ENCODE measurements at regions not wholly inside any gene's neighbourhood (a gene's known extent, or its start where the extent isn't known, plus 50 kb on each side); places are given as distances from the start of the nearest gene placed in this dataset.
A peak's percentile ranks its signal among the peaks of the same experiment; 100 is the strongest.

DNA sequence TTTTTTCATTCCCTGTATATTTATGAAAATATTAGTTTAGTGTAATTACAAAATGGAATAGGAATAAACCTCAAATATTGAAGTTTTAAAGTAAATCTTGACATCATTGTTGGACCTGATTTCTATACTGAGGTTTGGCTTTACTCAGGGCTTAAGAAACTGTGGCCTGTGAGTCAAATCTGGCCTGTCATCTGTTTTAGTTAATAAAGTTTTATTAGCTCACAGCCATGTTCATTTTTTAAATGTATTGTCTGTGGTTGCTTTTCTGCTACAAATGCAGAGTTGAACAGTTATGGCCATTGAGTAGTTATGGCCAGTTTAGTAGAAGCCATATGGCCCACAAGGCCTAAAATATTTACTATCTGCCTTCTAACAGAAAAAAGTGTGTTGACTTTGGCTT lies 80.7 kb downstream of the DIPK2A start:
- TF ChIP-seq, protein P1, sequence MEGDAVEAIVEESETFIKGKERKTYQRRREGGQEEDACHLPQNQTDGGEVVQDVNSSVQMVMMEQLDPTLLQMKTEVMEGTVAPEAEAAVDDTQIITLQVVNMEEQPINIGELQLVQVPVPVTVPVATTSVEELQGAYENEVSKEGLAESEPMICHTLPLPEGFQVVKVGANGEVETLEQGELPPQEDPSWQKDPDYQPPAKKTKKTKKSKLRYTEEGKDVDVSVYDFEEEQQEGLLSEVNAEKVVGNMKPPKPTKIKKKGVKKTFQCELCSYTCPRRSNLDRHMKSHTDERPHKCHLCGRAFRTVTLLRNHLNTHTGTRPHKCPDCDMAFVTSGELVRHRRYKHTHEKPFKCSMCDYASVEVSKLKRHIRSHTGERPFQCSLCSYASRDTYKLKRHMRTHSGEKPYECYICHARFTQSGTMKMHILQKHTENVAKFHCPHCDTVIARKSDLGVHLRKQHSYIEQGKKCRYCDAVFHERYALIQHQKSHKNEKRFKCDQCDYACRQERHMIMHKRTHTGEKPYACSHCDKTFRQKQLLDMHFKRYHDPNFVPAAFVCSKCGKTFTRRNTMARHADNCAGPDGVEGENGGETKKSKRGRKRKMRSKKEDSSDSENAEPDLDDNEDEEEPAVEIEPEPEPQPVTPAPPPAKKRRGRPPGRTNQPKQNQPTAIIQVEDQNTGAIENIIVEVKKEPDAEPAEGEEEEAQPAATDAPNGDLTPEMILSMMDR (IDR thresholded peaks at IDR 0.05; ENCODE audit: insufficient read depth, low read length): no peak
- DNase-seq (ENCODE audit: low read depth): peak; percentile 80
- H3K4me3 ChIP-seq (ENCODE audit: low read depth, low read length): no peak overlapping the region

DNA sequence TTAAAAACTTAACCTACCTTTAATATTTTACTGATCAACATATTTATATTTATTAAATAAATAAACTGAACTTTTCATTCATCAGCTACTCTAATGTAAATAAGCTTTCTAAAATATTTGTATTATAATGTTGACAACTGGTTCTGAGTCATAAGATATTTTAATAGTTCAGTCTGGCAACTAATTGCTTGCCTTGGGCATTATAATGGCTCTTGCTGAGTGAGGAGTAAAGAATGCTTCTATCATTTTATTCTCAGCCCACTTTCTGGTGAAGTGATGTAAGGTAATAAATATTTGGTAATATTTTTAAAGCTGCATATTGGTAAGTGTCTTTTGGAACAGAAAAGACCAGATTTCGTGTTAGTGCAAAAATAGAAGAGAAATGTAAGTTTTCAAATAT lies 81.5 kb downstream of the DIPK2A start:
- H3K4me3 ChIP-seq (ENCODE audit: low read depth, low read length): no peak overlapping the region
- TF ChIP-seq, protein P1 (IDR thresholded peaks at IDR 0.05; ENCODE audit: insufficient read depth, low read length): no peak

DNA sequence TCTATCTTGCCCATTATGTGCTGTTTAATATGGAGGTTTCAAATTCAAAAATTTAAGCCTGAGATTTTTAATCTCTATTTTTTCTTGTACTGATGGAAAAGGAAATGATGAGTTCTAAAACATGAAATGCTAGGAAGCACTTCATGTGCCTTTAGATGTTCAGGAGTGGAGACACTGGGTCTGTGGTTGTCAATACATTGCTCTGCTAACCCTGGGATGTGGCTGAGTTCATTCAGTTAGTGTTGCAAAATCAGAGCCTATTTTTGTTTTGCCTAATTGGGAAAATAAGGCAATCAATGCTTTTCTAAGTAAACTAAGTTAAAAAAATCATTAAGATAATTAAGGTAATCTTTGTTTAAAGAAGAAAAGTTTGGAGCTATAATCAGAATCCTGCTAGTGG lies 83.1 kb downstream of the DIPK2A start:
- no peak for DNase-seq (ENCODE audit: low read depth)
- H3K4me3 ChIP-seq (ENCODE audit: low read depth, low read length): no peak overlapping the region
- TF ChIP-seq, protein P1 (IDR thresholded peaks at IDR 0.05; ENCODE audit: insufficient read depth, low read length): no peak

More for the DNA sequence above, 81.5 kb downstream of the DIPK2A start:
- peak; percentile 69 for DNase-seq (ENCODE audit: low read depth)

DNA sequence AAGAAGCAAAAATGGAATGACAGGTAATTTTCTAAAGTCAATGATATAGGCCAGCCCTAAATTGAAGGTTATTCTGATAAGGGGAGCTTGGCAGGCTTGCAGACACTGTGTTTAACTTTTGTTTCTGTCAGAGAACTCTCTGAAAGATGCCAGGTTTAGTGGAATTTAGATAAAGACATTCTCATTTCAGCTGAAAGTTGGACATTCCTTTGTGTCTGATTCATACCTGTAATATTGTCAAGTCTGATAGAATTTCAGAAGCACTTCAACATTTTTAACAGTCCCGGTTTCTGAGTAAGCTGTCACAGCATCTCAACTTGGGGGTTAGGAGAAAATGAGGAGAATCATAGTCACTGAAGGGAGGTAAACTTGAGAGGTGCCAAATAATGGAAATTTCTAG lies 84.0 kb downstream of the DIPK2A start:
- H3K4me3 ChIP-seq (ENCODE audit: low read depth, low read length): no peak overlapping the region
- TF ChIP-seq, protein P1 (IDR thresholded peaks at IDR 0.05; ENCODE audit: insufficient read depth, low read length): no peak
- peak; percentile 70 for DNase-seq (ENCODE audit: low read depth)

DNA sequence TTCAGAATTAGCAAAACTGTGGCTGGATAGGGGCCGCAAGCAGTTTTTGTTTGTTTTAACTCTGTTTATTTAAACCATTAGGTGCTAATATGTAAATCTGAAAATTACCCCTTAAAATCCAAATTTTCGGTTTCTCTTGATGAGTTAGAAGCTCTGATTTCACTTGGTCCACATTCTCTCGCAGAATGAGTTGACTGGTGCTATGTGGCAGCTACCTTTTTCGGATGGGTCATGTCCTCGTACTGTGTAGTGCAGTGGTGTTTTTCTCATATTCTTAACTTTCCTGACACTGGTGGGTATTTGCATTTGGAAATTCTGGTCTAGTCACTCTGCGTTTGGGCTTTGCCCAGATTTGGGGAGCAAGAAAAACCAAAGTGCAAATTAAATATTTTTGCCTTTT lies 87.1 kb downstream of the DIPK2A start:
- TF ChIP-seq, protein P1 (IDR thresholded peaks at IDR 0.05; ENCODE audit: insufficient read depth, low read length): no peak
- no peak overlapping the region for H3K4me3 ChIP-seq (ENCODE audit: low read depth, low read length)
- DNase-seq (ENCODE audit: low read depth): no peak

DNA sequence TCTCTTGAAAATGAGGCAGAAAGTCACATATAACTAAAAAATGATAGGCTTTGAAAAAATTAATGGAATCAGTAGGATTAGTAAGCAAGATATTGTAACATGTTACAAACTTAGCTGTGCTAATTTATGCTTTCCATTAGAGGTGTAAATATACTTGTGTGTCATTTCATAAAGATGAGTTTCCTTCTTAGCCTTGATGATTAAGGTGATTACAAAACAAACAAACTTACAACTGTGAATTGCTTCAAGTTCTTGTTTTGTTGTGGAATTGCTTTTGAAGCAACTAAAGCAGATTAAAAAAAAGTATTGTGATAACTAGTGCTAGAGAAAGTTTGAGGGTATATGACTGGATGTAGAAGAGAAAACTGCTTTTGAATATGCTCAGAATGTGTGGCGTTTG lies 87.9 kb downstream of the DIPK2A start:
- no peak overlapping the region for H3K4me3 ChIP-seq (ENCODE audit: low read depth, low read length)
- DNase-seq (ENCODE audit: low read depth): no peak
- TF ChIP-seq, protein P1 (IDR thresholded peaks at IDR 0.05; ENCODE audit: insufficient read depth, low read length): no peak

DNA sequence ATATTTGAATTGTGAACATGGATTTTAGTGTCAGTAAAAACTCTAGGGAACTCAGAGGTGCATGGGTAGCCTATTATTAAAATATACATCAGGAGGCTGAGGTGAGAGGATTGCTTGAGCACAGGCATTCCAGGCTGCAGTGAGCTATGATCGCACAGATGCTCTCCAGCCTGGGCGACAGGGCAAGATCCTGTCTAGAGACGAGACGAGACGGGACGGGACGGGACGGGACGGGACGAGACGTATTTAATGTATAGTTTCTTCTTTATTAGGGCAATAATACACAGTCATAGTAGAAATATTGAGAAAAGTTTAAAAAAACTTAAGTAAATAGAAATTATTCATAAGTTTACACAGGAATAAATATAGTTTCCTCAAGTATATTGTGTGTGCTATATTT lies 89.3 kb downstream of the DIPK2A start:
- TF ChIP-seq, protein P1 (IDR thresholded peaks at IDR 0.05; ENCODE audit: insufficient read depth, low read length): no peak
- no peak overlapping the region for H3K4me3 ChIP-seq (ENCODE audit: low read depth, low read length)
- no peak for DNase-seq (ENCODE audit: low read depth)

All from fibroblast of the aortic adventitia (primary cell).